Heart right ventricle (tissue), 16 donors: ENCODE measurements at regions not wholly inside any gene's neighbourhood (a gene's known extent, or its start where the extent isn't known, plus 50 kb on each side); places are given as distances from the start of the nearest gene placed in this dataset.

ENCODE experiments used
- ATAC-seq, 8 donors: fragments of 200-7000 bp; cut with Tn5 transposase; one replicate each; pipeline ENCODE4 v1.9.1; 2020; ENCODE audit warnings: mild to moderate bottlenecking in 8 of 8, moderate library complexity in 8 of 8, moderate number of reproducible peaks in 1 of 8
- DNase-seq, 2 donors: peaks; one replicate each; pipeline ENCODE4 v3.0.0-alpha.2; 2020
- H3K27ac ChIP-seq, 10 donors: fragments of 200-600 bp; sonication (generic) in 2 of 10; one replicate each; pipeline versions ENCODE4 v1.5.0 to v1.8.0; 2020 to 2022; ENCODE audit warnings: mild to moderate bottlenecking in 3 of 10
- H3K27me3 ChIP-seq, 7 donors: fragments of 200-600 bp; one replicate each; pipeline ENCODE4 v1.8.0; 2021 to 2022; ENCODE audit warnings: mild to moderate bottlenecking in 2 of 7
- H3K36me3 ChIP-seq, 9 donors: fragments of 200-600 bp; sonication (generic) in 1 of 9; one replicate each; pipeline versions ENCODE4 v1.5.0 to v1.8.0; 2020 to 2022; ENCODE audit warnings: mild to moderate bottlenecking in 2 of 9
- H3K4me1 ChIP-seq, 9 donors: fragments of 200-600 bp; sonication (generic) in 1 of 9; one replicate each; pipeline versions ENCODE4 v1.5.0 to v1.8.0; 2020 to 2022; ENCODE audit warnings: mild to moderate bottlenecking in 4 of 9
- H3K4me3 ChIP-seq, 10 donors: fragments of 200-600 bp; sonication (generic) in 2 of 10; one replicate each; pipeline versions ENCODE4 v1.5.0 to v1.8.0; 2020 to 2022; ENCODE audit warnings: mild to moderate bottlenecking in 7 of 10, moderate library complexity in 2 of 10
- H3K9me3 ChIP-seq, 11 donors: fragments of 200-600 bp in 10 of 11; sonication (generic) in 2 of 11; one replicate each; pipeline versions ENCODE4 v1.5.0 to v1.8.0; 2013 to 2022; ENCODE audit warnings: mild to moderate bottlenecking in 2 of 11, control low read depth in 1 of 11, moderate library complexity in 1 of 11
- WGBS, 2 donors: extraction: QIAGEN DNeasy Blood & Tissue Kit; methylation state at CpG; one replicate each; pipeline ENCODE4 v1.1.7; 2013; ENCODE audit warnings: inconsistent platforms in 1 of 2; 5-methylcytosine and 5-hydroxymethylcytosine counted together
- intact Hi-C, 10 donors: fragments of 100-400 bp; cut with DNase I; formaldehyde crosslinking; loops; one replicate each; pipeline versions ENCODE4 v1.11.1 to v1.14.2; 2022
- TF ChIP-seq, protein P1 (sequence below), 9 donors: fragments of 200-600 bp; sonication (generic) in 2 of 9; IDR thresholded peaks; one replicate each; pipeline versions ENCODE4 v1.5.0 to v1.8.0; 2021 to 2022; ENCODE audit warnings: antibody characterized with exemption in 9 of 9, mild to moderate bottlenecking in 5 of 9, moderate library complexity in 1 of 9
- donor health status: Arrhythmogenic right ventricular cardiomyopathy.
- donor health status: ischemic (EF 13 %, LVEDD 7.1; RV severe dilation, severe dysfunction).
- donor health status: healthy with polysubstance abuse.
- donor health status: DM: no; HTN: yes; CAD: no.
- donor health status: DM: no; HTN: no; CAD: no.
- donor health status: ischemic (EF 25% LVEDD 6.9; RV normal size, moderate dysfunction).
- donor health status: ischemic (EF 25% LVEDD 5.7; RV mildly dilated, moderate dysfunction).
- donor health status: healthy.
- donor health status: DM: yes; HTN: yes; CAD: no.
- donor health status: Ischemic cardiomyopathy.
- donor health status: ischemic (EF 35%, LVEDD 5.7; RV mildly dilated, moderate dysfunction).
- donor health status: nonischemic (EF 11% LVEDD 7.7; RV severe dilation, severe dysfunction).
- donor health status: DM: yes; HTN: yes; CAD: no.
- donor health status: PGD.
- donor health status: ischemic (EF 29% LVEDD 5.4; RV normal size, mild dysfunction).
- donor health status: nonischemic (EF 23%, LVEDD 6.1; RV moderate dilation, normal function).

DNA sequence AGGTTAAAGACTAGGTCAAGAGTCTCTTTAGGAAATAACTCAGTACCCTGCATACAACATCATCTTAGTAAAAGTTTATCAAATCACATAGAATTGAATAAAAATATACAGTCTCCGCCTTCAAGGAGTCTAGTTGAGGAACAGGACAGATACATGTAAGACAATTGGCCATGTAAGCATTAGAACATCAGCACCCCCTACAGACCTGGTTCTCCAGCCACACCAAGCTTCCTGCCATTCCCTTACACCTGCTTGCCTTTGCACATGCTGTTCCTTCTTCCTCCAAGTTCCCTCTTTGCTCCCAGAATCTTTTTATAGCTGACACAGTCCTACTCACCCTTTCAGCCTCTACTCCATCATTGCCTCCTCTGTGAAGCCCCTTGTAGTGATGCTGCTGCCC, 187.8 kb upstream of the LRFN2 start:
- TF ChIP-seq, protein P1, sequence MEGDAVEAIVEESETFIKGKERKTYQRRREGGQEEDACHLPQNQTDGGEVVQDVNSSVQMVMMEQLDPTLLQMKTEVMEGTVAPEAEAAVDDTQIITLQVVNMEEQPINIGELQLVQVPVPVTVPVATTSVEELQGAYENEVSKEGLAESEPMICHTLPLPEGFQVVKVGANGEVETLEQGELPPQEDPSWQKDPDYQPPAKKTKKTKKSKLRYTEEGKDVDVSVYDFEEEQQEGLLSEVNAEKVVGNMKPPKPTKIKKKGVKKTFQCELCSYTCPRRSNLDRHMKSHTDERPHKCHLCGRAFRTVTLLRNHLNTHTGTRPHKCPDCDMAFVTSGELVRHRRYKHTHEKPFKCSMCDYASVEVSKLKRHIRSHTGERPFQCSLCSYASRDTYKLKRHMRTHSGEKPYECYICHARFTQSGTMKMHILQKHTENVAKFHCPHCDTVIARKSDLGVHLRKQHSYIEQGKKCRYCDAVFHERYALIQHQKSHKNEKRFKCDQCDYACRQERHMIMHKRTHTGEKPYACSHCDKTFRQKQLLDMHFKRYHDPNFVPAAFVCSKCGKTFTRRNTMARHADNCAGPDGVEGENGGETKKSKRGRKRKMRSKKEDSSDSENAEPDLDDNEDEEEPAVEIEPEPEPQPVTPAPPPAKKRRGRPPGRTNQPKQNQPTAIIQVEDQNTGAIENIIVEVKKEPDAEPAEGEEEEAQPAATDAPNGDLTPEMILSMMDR (IDR thresholded peaks at IDR 0.05) = peak in 2 of 9 donors; percentile 7 to 19
- intact Hi-C loops = no loop called here
- 86 to 95% methylated on average over 1 of the region's 1 CpG for WGBS, 2 donors
- Histone ChIP-seq H3K36me3 (no peaks in the 10 kb centered on the region), H3K4me3 (no peak overlapping the region), H3K27ac (no peak overlapping the region), H3K27me3 (peaks cover 0 to 21% (median 0%) of the 10 kb centered on the region in 7 donors), H3K9me3 (peaks cover 0 to 19% (median 2%) of the 10 kb centered on the region in 11 donors), H3K4me1 (peaks cover 0 to 3% (median 0%) of the 10 kb centered on the region in 9 donors)
- ATAC-seq (no peak), DNase-seq (no peak)

DNA sequence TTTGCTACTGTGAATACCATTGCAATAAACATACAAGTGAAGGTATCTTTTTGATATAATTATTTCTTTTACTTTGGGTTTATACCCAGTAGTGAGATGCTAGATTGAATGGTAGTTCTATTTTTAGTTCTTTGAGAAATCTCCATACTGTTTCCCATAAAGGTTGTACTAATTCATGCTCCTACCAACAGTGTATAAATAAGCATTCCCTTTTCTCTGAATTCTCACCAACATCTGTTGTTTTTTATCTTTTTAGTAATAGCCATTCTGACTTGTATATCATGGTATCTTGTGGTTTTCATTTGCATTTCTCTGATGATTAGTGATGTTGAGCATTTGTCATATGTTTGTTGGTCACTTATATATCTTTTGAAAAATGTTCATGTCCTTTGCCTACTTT, 183.6 kb upstream of the LRFN2 start:
- DNase-seq (no peak), ATAC-seq (no peak)
- Histone ChIP-seq H3K27ac (no peak overlapping the region), H3K36me3 (no peaks in the 10 kb centered on the region), H3K9me3 (peaks cover 0 to 19% (median 2%) of the 10 kb centered on the region in 11 donors), H3K27me3 (peaks cover 0 to 14% (median 0%) of the 10 kb centered on the region in 7 donors), H3K4me1 (no peaks in the 10 kb centered on the region), H3K4me3 (no peak overlapping the region)
- intact Hi-C loops = no loop called here
- TF ChIP-seq, protein P1 (IDR thresholded peaks at IDR 0.05) = no peak

DNA sequence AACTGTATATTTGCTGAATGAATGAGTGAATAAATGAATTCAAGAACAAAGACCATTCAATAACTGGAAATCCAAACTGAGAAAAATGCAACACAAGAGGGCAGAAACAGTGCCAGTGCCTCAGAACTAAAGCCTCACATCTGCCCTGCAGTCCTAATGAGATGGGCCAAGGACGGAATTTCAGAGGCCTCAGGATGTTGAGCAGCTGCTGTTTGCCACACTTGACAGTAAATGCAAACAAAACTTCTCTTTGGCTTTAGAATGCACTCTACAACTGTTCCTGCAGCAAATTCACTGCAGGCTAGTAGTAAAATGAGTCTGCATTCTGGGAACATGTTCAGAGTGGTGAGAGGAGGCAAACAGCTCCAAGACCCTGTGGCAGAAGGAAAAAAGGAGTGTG, 177.6 kb upstream of the LRFN2 start:
- WGBS, 2 donors = 66 to 67% methylated on average over 1 of the region's 1 CpG
- H3K9me3 ChIP-seq = no peaks in the 10 kb centered on the region
- intact Hi-C loops = no loop called here

DNA sequence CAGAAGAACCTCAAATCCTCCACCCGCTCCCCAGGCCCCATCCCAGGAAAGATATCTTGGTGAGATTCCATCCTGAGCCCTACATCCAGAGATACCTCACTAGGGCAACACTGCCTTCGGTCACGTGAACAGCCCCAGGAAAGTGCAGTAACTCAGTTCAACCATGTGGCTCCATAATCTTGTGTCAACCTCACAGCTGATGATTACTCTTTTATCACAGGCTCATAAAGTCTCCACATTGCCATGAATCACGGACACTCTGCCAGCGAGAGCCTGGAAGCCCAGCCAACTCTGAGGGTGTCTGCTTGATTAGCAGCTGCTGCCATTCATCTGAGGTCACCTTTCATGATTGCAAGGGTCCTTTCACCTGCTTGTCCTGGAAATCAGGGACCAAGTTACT, 175.8 kb upstream of the LRFN2 start:
- ATAC-seq (peak; percentile 80 to 97 (median 92)), DNase-seq (peak; percentile 53 to 71)
- no peak overlapping the region for H3K4me3 ChIP-seq
- H3K27ac ChIP-seq = no peak overlapping the region
- TF ChIP-seq, protein P1 (IDR thresholded peaks at IDR 0.05) = no peak
- WGBS, 2 donors = 29 to 52% methylated on average over 5 of the region's 5 CpGs
- peaks cover 0 to 7% (median 0%) of the 10 kb centered on the region in 7 donors for H3K27me3 ChIP-seq
- no peaks in the 10 kb centered on the region for H3K36me3 ChIP-seq
- no peaks in the 10 kb centered on the region for H3K9me3 ChIP-seq
- peaks cover 0 to 16% (median 0%) of the 10 kb centered on the region in 9 donors for H3K4me1 ChIP-seq
- intact Hi-C loops = no loop called here

More for the DNA sequence above, 177.6 kb upstream of the LRFN2 start:
- Histone ChIP-seq H3K4me1 (peaks cover 0 to 15% (median 0%) of the 10 kb centered on the region in 9 donors), H3K36me3 (no peaks in the 10 kb centered on the region), H3K27ac (no peak overlapping the region), H3K27me3 (peaks cover 0 to 3% (median 0%) of the 10 kb centered on the region in 7 donors), H3K4me3 (no peak overlapping the region)
- DNase-seq = no peak
- TF ChIP-seq, protein P1 (IDR thresholded peaks at IDR 0.05) = no peak
- no peak for ATAC-seq
